Heart right ventricle (tissue), 16 donors: ENCODE measurements at regions not wholly inside any gene's neighbourhood (a gene's known extent, or its start where the extent isn't known, plus 50 kb on each side); places are given as distances from the start of the nearest gene placed in this dataset.

ENCODE experiments used
- ATAC-seq, 8 donors: fragments of 200-7000 bp; cut with Tn5 transposase; one replicate each; pipeline ENCODE4 v1.9.1; 2020; ENCODE audit warnings: mild to moderate bottlenecking in 8 of 8, moderate library complexity in 8 of 8, moderate number of reproducible peaks in 1 of 8
- DNase-seq, 2 donors: peaks; one replicate each; pipeline ENCODE4 v3.0.0-alpha.2; 2020
- H3K27ac ChIP-seq, 10 donors: fragments of 200-600 bp; sonication (generic) in 2 of 10; one replicate each; pipeline versions ENCODE4 v1.5.0 to v1.8.0; 2020 to 2022; ENCODE audit warnings: mild to moderate bottlenecking in 3 of 10
- H3K27me3 ChIP-seq, 7 donors: fragments of 200-600 bp; one replicate each; pipeline ENCODE4 v1.8.0; 2021 to 2022; ENCODE audit warnings: mild to moderate bottlenecking in 2 of 7
- H3K36me3 ChIP-seq, 9 donors: fragments of 200-600 bp; sonication (generic) in 1 of 9; one replicate each; pipeline versions ENCODE4 v1.5.0 to v1.8.0; 2020 to 2022; ENCODE audit warnings: mild to moderate bottlenecking in 2 of 9
- H3K4me1 ChIP-seq, 9 donors: fragments of 200-600 bp; sonication (generic) in 1 of 9; one replicate each; pipeline versions ENCODE4 v1.5.0 to v1.8.0; 2020 to 2022; ENCODE audit warnings: mild to moderate bottlenecking in 4 of 9
- H3K4me3 ChIP-seq, 10 donors: fragments of 200-600 bp; sonication (generic) in 2 of 10; one replicate each; pipeline versions ENCODE4 v1.5.0 to v1.8.0; 2020 to 2022; ENCODE audit warnings: mild to moderate bottlenecking in 7 of 10, moderate library complexity in 2 of 10
- H3K9me3 ChIP-seq, 11 donors: fragments of 200-600 bp in 10 of 11; sonication (generic) in 2 of 11; one replicate each; pipeline versions ENCODE4 v1.5.0 to v1.8.0; 2013 to 2022; ENCODE audit warnings: mild to moderate bottlenecking in 2 of 11, control low read depth in 1 of 11, moderate library complexity in 1 of 11
- WGBS, 2 donors: extraction: QIAGEN DNeasy Blood & Tissue Kit; methylation state at CpG; one replicate each; pipeline ENCODE4 v1.1.7; 2013; ENCODE audit warnings: inconsistent platforms in 1 of 2; 5-methylcytosine and 5-hydroxymethylcytosine counted together
- intact Hi-C, 10 donors: fragments of 100-400 bp; cut with DNase I; formaldehyde crosslinking; loops; one replicate each; pipeline versions ENCODE4 v1.11.1 to v1.14.2; 2022
- TF ChIP-seq, protein P1 (sequence below), 9 donors: fragments of 200-600 bp; sonication (generic) in 2 of 9; IDR thresholded peaks; one replicate each; pipeline versions ENCODE4 v1.5.0 to v1.8.0; 2021 to 2022; ENCODE audit warnings: antibody characterized with exemption in 9 of 9, mild to moderate bottlenecking in 5 of 9, moderate library complexity in 1 of 9
- donor health status: Arrhythmogenic right ventricular cardiomyopathy.
- donor health status: ischemic (EF 13 %, LVEDD 7.1; RV severe dilation, severe dysfunction).
- donor health status: healthy with polysubstance abuse.
- donor health status: DM: no; HTN: yes; CAD: no.
- donor health status: DM: no; HTN: no; CAD: no.
- donor health status: ischemic (EF 25% LVEDD 6.9; RV normal size, moderate dysfunction).
- donor health status: ischemic (EF 25% LVEDD 5.7; RV mildly dilated, moderate dysfunction).
- donor health status: healthy.
- donor health status: DM: yes; HTN: yes; CAD: no.
- donor health status: Ischemic cardiomyopathy.
- donor health status: ischemic (EF 35%, LVEDD 5.7; RV mildly dilated, moderate dysfunction).
- donor health status: nonischemic (EF 11% LVEDD 7.7; RV severe dilation, severe dysfunction).
- donor health status: DM: yes; HTN: yes; CAD: no.
- donor health status: PGD.
- donor health status: ischemic (EF 29% LVEDD 5.4; RV normal size, mild dysfunction).
- donor health status: nonischemic (EF 23%, LVEDD 6.1; RV moderate dilation, normal function).

DNA sequence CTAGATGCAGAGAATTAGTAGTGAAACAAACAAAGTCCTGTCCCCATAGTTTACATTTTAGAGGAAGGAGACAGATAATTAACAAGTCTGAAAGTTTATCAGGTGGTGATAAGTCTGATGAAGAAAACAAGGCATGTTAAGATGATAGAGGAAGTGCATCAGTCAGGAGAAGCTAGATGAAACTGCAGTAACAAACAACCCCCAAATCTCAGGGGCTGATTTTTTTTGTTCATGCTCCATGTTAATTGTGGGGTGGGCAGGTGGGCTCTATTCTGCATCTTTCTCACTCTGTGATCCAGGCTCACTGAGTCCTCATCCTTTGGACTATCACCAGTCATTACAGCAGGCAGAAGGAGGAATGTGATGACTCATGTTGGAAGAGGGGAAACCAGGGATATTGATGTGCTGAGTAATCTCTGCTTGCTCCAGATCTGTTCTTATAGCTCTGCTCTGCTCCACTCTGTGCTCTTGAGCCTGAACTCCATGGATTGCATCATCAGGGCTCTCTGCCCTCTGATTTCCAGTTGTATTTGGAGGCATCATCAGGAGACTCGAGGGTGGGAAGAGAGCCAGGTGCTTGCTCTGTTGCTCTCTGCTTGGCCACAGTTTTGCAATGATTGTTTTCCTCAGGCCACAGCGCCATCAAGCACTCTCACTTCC is 166.9 kb downstream of the IER5 start:
- intact Hi-C loops, result no loop called here
- Histone ChIP-seq H3K36me3 (no peaks in the 10 kb centered on the region), H3K4me1 (peaks cover 0 to 6% (median 0%) of the 10 kb centered on the region in 9 donors), H3K27me3 (peaks cover 0 to 25% (median 0%) of the 10 kb centered on the region in 7 donors), H3K4me3 (no peak overlapping the region), H3K27ac (no peak overlapping the region), H3K9me3 (peaks cover 0 to 17% (median 0%) of the 10 kb centered on the region in 11 donors)
- WGBS, 2 donors, result 61 to 72% methylated on average over 2 of the region's 2 CpGs
- ATAC-seq (peak in 2 of 8 donors; percentile 61 to 98), DNase-seq (no peak)
- TF ChIP-seq, protein P1, sequence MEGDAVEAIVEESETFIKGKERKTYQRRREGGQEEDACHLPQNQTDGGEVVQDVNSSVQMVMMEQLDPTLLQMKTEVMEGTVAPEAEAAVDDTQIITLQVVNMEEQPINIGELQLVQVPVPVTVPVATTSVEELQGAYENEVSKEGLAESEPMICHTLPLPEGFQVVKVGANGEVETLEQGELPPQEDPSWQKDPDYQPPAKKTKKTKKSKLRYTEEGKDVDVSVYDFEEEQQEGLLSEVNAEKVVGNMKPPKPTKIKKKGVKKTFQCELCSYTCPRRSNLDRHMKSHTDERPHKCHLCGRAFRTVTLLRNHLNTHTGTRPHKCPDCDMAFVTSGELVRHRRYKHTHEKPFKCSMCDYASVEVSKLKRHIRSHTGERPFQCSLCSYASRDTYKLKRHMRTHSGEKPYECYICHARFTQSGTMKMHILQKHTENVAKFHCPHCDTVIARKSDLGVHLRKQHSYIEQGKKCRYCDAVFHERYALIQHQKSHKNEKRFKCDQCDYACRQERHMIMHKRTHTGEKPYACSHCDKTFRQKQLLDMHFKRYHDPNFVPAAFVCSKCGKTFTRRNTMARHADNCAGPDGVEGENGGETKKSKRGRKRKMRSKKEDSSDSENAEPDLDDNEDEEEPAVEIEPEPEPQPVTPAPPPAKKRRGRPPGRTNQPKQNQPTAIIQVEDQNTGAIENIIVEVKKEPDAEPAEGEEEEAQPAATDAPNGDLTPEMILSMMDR (IDR thresholded peaks at IDR 0.05), result no peak

DNA sequence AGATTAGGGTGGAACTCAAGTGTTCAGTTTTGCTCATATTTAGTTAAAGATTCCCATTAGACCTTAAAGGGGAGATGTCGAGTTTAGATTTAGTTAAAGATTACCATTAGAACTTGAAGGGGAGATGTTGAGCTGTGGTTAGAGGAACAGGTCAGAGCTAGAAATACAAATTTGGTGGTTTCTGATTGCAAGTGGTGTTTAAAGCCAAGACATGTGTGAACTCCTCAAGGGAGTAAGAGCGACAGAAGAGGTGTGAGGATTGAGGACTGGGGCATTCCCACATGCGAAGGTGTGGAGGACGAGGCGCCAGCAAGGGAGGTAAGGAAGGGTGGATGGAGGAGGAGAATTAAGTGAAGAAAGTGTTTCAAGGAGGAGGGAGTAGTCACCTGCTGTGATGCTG is 168.6 kb downstream of the IER5 start:
- DNase-seq, result no peak
- Histone ChIP-seq H3K27ac (no peak overlapping the region), H3K9me3 (peaks cover 0 to 17% (median 0%) of the 10 kb centered on the region in 11 donors), H3K4me3 (no peak overlapping the region), H3K4me1 (no peaks in the 10 kb centered on the region), H3K36me3 (no peaks in the 10 kb centered on the region), H3K27me3 (peaks cover 0 to 38% (median 0%) of the 10 kb centered on the region in 7 donors)
- intact Hi-C loops, result no loop called here
- no peak for ATAC-seq
- WGBS, 2 donors, result 73 to 75% methylated on average over 5 of the region's 5 CpGs
- TF ChIP-seq, protein P1 (IDR thresholded peaks at IDR 0.05), result no peak

DNA sequence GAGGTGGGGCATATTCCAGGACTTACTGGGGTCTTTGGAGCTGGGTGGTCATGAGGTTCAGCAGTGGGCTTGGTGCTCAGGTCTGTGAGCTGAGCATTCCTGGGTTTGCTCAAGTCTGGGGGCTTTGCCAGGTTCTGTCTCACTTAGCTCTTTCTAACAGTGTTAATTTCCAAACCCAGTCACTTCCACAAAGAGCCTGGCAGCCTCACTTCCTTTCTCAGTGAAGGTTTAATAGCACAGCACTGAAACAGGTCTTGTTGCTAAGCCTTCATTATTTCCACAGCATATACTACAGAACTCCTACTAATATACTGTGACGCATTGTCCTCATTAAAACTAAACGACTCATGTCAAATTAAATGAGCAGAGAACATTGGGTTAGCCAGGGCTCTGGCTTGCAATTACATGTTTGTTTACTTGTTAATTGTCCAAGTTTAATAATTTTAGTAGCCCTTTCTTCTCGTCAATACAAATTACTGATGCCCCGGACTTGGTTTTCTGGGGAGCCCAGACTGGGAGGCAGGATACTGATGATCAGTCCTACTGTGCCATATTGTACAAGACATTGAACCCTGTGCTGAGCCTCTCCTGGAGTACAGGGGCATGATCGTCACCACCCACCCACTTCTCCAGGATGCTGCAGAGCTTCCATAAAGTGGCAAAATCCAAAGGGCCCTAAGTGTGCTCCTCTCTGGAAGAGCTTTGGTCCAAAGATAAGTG is 170.7 kb downstream of the IER5 start:
- WGBS, 2 donors, result 70% methylated on average over 5 of the region's 5 CpGs
- Histone ChIP-seq H3K27me3 (peaks cover 0 to 46% (median 0%) of the 10 kb centered on the region in 7 donors), H3K36me3 (no peaks in the 10 kb centered on the region), H3K9me3 (peaks cover 0 to 16% (median 0%) of the 10 kb centered on the region in 11 donors), H3K4me3 (no peak overlapping the region), H3K4me1 (no peaks in the 10 kb centered on the region), H3K27ac (no peak overlapping the region)
- peak in 1 of 8 donors; percentile 11 for ATAC-seq
- DNase-seq, result no peak
- TF ChIP-seq, protein P1 (IDR thresholded peaks at IDR 0.05), result no peak
- intact Hi-C loops, result no loop called here

DNA sequence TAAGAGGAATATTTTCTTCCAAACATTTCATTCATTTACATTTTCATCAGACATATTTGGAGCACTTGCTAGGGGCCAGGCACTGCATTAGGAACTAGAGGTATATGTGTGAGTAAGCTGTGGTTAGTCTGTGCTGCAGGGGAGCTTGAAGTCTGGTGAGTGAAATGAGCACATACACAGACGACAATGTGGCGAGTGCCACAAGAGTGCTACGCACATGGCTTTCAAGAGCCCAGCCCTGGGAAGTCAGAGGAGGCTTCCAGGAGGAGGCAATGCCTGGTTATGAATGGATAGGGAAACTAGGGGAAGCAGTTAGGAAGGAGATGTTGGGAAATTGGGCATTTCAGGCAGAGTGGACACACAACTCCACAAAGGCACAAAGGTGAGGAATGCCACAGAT is 171.8 kb downstream of the IER5 start:
- 78 to 86% methylated on average over 3 of the region's 3 CpGs for WGBS, 2 donors
- intact Hi-C loops, result no loop called here

More for the DNA sequence above, 171.8 kb downstream of the IER5 start:
- ATAC-seq, result no peak
- TF ChIP-seq, protein P1 (IDR thresholded peaks at IDR 0.05), result no peak
- no peaks in the 10 kb centered on the region for H3K4me1 ChIP-seq
- peaks cover 0 to 46% (median 0%) of the 10 kb centered on the region in 7 donors for H3K27me3 ChIP-seq
- no peak for DNase-seq
- H3K4me3 ChIP-seq, result no peak overlapping the region
- H3K36me3 ChIP-seq, result no peaks in the 10 kb centered on the region
- H3K9me3 ChIP-seq, result peaks cover 0 to 5% (median 0%) of the 10 kb centered on the region in 11 donors
- H3K27ac ChIP-seq, result no peak overlapping the region
